GM12873 (cell line): ENCODE measurements at regions not wholly inside any gene's neighbourhood (a gene's known extent, or its start where the extent isn't known, plus 50 kb on each side); places are given as distances from the start of the nearest gene placed in this dataset.

Experiments used
- TF ChIP-seq, protein P1 (sequence below): IDR thresholded peaks from 2 replicates; pipeline ENCODE4 v1.5.1; 2012; ENCODE audit warnings: low read depth, mild to moderate bottlenecking, moderate library complexity, low read length, control low read depth; ENCODE audit not compliant: insufficient read depth; ENCODE audit errors: missing control alignments

DNA sequence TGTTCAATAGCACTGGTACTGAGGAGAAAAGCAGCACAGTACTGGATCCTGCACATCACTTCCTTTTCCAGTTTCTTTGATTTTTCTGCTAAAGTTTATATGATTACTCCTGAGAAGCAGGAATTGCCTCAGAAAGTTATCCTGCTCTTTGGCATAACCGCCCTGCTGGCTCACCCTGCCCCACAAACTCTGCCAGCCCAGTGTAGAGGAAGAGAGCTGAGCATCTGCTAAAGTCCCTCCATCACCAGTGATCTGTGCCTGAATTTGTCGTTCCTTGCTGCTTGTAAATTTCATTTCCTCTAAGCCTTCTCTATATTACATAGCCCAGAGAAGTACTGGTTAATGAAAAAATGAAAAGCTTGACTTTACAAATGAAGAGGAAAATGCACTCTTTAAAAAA lies 87.0 kb upstream of the C1orf21 start:
- TF ChIP-seq, protein P1, sequence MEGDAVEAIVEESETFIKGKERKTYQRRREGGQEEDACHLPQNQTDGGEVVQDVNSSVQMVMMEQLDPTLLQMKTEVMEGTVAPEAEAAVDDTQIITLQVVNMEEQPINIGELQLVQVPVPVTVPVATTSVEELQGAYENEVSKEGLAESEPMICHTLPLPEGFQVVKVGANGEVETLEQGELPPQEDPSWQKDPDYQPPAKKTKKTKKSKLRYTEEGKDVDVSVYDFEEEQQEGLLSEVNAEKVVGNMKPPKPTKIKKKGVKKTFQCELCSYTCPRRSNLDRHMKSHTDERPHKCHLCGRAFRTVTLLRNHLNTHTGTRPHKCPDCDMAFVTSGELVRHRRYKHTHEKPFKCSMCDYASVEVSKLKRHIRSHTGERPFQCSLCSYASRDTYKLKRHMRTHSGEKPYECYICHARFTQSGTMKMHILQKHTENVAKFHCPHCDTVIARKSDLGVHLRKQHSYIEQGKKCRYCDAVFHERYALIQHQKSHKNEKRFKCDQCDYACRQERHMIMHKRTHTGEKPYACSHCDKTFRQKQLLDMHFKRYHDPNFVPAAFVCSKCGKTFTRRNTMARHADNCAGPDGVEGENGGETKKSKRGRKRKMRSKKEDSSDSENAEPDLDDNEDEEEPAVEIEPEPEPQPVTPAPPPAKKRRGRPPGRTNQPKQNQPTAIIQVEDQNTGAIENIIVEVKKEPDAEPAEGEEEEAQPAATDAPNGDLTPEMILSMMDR = no peak

DNA sequence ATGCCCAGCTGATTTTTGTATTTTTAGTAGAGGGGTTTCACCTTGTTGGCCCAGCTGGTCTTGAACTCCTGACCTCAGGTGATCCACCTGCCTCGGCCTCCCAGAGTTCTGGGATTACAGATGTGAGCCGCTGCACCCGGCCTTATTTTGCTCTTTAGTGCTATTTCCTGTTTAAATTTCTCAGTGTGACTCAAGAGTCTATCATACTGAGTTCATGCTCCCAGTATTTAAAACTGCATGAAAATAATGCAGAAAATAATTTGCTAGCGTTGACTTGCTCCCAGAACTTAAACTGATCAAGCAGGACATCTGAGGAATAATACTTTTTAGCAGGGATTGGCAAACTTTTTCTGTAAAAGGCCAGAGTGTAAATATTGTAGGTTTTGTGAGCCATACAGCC lies 86.4 kb upstream of the C1orf21 start:
- TF ChIP-seq, protein P1 = no peak

GRCh38 chr1:184301227-184301626 lies 85.6 kb upstream of the C1orf21 start:
- TF ChIP-seq, protein P1 = no peak

DNA sequence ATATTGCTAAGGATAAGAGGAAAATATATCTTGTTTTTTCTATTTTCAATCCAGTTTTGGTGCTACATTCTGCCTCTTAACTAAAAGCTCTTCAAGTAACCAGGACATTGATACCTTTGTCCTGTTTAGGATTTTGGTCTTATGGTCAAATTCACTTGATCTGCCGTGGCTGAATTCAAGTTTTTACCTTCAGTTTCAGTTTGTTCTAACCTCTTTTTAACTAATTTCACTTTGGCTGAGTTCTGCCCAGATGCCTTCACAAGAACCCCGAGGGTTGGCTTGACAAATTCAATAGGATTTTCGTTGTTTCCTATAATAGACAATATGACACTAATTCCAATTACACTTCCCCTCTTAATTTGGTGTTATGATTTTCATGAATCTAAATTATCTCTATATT lies 84.5 kb upstream of the C1orf21 start:
- TF ChIP-seq, protein P1 = no peak

DNA sequence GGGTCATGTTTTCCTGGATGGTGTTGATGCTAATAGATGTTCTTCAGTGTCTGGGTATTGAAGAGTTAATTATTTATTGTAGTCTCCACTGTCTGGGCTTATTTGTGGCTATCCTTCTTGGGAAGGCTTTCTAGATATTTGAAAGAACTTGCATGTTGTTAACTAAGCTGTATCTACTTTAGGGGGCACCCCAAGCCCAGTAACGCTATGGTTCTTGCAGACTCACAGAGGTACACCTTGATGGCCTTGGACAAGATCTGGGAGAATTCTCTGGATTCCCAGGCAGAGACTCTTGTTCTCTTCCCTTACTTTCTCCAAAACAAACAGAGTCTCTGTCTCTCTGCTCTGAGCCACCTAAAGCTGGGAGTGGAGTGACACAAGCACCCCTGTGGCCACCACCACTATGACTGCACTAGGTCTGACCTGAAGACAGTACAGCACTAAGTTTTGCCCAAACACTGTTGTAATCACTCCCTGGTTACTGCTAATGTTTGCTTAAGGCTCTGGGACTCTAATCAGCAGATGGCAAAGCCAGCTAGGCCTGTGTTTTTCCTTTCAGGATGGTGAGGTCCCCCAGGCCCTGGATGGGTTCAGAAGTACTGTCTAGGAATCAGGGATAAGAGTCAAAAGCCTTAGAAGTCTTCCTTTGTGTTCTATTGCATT lies 76.5 kb upstream of the C1orf21 start:
- TF ChIP-seq, protein P1 = no peak

DNA sequence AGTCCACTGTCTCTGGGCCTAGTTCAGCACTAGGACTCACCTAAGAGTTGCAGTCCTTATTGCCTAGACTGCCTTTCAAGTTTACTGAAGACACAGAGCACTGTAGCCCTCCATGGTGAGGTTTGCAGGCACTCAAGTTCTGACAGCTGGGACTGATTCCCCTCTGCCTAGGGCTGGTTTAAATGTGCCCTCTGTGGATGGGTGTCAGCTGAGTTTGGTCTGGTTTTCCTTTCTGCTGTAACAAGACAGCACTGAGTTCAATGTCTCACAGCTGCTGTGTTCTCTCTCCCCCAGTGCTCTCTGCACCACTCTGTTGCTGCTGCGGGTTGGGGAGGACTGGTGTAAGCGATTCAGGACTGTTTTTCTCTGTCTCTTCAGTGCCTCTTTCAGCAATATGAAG lies 75.2 kb upstream of the C1orf21 start:
- TF ChIP-seq, protein P1 = no peak

DNA sequence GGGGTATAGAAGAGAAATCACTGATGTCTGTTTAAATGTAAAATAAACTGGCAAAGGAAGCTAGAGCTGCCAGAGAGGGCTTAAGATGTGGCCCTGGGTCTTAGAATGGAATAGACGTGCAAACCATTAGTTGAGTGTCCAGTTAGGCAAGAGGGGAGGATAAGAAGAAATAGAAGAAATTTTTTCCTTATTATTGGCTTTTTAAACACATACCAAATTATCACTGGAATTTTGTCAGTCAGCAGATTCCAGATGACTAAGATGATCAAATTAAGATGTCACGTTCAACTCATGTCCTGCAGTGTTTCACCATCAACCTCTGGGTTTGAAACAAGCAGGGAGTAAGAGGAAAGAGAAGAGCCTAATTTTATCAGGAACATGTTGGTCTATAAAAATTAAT lies 71.6 kb upstream of the C1orf21 start:
- TF ChIP-seq, protein P1 = no peak
